Brain microvascular endothelial cell (primary cell): ENCODE measurements at regions not wholly inside any gene's neighbourhood (a gene's known extent, or its start where the extent isn't known, plus 50 kb on each side); places are given as distances from the start of the nearest gene placed in this dataset.

Experiments
- DNase-seq: peaks from one replicate; pipeline ENCODE4 v3.0.0-alpha.2; 2020
- H3K27ac ChIP-seq: fragments of 250-450 bp; sonication (Bioruptor Pico); 2 replicates; pipeline ENCODE4 v1.5.1; 2020; ENCODE audit warnings: mild to moderate bottlenecking, moderate library complexity
- H3K27me3 ChIP-seq: fragments of 250-450 bp; sonication (Bioruptor Pico); replicated peaks from 2 replicates; pipeline ENCODE4 v1.5.1; 2020; ENCODE audit warnings: mild to moderate bottlenecking
- H3K36me3 ChIP-seq: fragments of 250-450 bp; sonication (Bioruptor Pico); replicated peaks from 2 replicates; pipeline ENCODE4 v1.5.1; 2020; ENCODE audit warnings: mild to moderate bottlenecking
- H3K4me3 ChIP-seq: 2 replicates; pipeline ENCODE4 v1.5.1; 2011; ENCODE audit warnings: low read depth, mild to moderate bottlenecking, control low read depth, low read length, moderate library complexity
- CTCF ChIP-seq: IDR thresholded peaks from 2 replicates; pipeline ENCODE4 v1.5.1; 2011; ENCODE audit warnings: low read depth, mild to moderate bottlenecking, moderate library complexity, low read length, control low read depth, inconsistent platforms; ENCODE audit errors: missing control alignments
- in situ Hi-C: cut with HindIII; loops from 2 replicates; pipeline ENCODE4 v1.10.0; 2017; ENCODE audit warnings: low sequenced_read_pairs, low pct_ligation_motif_present

GRCh38 chr1:100791586-100791985 is 72.0 kb downstream of the VCAM1 start:
- TF ChIP-seq CTCF = no peak
- H3K27ac ChIP-seq = no peak overlapping the region

GRCh38 chr1:100793659-100794058 is 74.1 kb downstream of the VCAM1 start:
- in situ Hi-C loops = no loop called here
- TF ChIP-seq CTCF = no peak
- no peak for DNase-seq
- H3K27me3 ChIP-seq = no peaks in the 10 kb centered on the region
- no peak overlapping the region for H3K4me3 ChIP-seq
- no peaks in the 10 kb centered on the region for H3K36me3 ChIP-seq
- no peak overlapping the region for H3K27ac ChIP-seq

More at GRCh38 chr1:100791586-100791985, 72.0 kb downstream of the VCAM1 start:
- in situ Hi-C loops = no loop called here
- Histone ChIP-seq H3K4me3 (no peak overlapping the region), H3K27me3 (no peaks in the 10 kb centered on the region), H3K36me3 (no peaks in the 10 kb centered on the region)
- no peak for DNase-seq

GRCh38 chr1:100794748-100795645 is 75.5 kb downstream of the VCAM1 start:
- Histone ChIP-seq H3K4me3 (no peak overlapping the region), H3K27me3 (no peaks in the 10 kb centered on the region), H3K36me3 (no peaks in the 10 kb centered on the region), H3K27ac (peak overlapping the region; percentile 42)
- TF ChIP-seq CTCF = no peak
- in situ Hi-C loops = no loop called here
- peak; percentile 83 for DNase-seq

GRCh38 chr1:100795646-100795985 is 76.1 kb downstream of the VCAM1 start:
- in situ Hi-C loops = no loop called here
- DNase-seq = no peak
- TF ChIP-seq CTCF = no peak
- Histone ChIP-seq H3K27me3 (no peaks in the 10 kb centered on the region), H3K27ac (no peak overlapping the region), H3K4me3 (no peak overlapping the region), H3K36me3 (no peaks in the 10 kb centered on the region)

GRCh38 chr1:100796046-100796445 is 76.5 kb downstream of the VCAM1 start:
- Histone ChIP-seq H3K36me3 (no peaks in the 10 kb centered on the region), H3K27ac (no peak overlapping the region), H3K4me3 (no peak overlapping the region), H3K27me3 (no peaks in the 10 kb centered on the region)
- no peak for TF ChIP-seq CTCF
- no peak for DNase-seq
- in situ Hi-C loops = no loop called here

- no peaks in the 10 kb centered on the region for H3K27me3 ChIP-seq
- no peak overlapping the region for H3K4me3 ChIP-seq
- TF ChIP-seq CTCF = no peak
- in situ Hi-C loops = no loop called here
- no peaks in the 10 kb centered on the region for H3K36me3 ChIP-seq
- no peak for DNase-seq
- H3K27ac ChIP-seq = peak overlapping the region; percentile 4
These were observed 80.0 kb downstream of the VCAM1 start for GRCh38 chr1:100799548-100799947.
